Stomach (tissue), 4 donors: ENCODE measurements at regions not wholly inside any gene's neighbourhood (a gene's known extent, or its start where the extent isn't known, plus 50 kb on each side); places are given as distances from the start of the nearest gene placed in this dataset.

ENCODE experiments used
- EP300 ChIP-seq: sonication (generic); formaldehyde crosslinking; IDR thresholded peaks from one replicate; pipeline ENCODE4 v1.6.1; 2017; ENCODE audit warnings: antibody characterized with exemption
- POLR2A ChIP-seq, 4 donors: fragments of 450-650 bp; IDR thresholded peaks; one replicate each; pipeline ENCODE4 v1.6.1; 2016; ENCODE audit warnings: antibody characterized with exemption in 4 of 4, control low read depth in 2 of 4, mild to moderate bottlenecking in 1 of 4, moderate library complexity in 1 of 4
- POLR2AphosphoS5 ChIP-seq, 3 donors: sonication (generic); formaldehyde crosslinking; IDR thresholded peaks; one replicate each; pipeline ENCODE4 v1.6.1; 2016; ENCODE audit warnings: antibody characterized with exemption in 3 of 3
- TF ChIP-seq, protein P1 (sequence below), 7 experiments: fragments of 450-650 bp in 4 of 7; fragments of 200-600 bp in 3 of 7; sonication (generic) in 3 of 7; IDR thresholded peaks; one replicate each; pipeline ENCODE4 v1.5.1; 2016 to 2019; ENCODE audit warnings: antibody characterized with exemption in 7 of 7, control low read depth in 2 of 7, mild to moderate bottlenecking in 1 of 7

DNA sequence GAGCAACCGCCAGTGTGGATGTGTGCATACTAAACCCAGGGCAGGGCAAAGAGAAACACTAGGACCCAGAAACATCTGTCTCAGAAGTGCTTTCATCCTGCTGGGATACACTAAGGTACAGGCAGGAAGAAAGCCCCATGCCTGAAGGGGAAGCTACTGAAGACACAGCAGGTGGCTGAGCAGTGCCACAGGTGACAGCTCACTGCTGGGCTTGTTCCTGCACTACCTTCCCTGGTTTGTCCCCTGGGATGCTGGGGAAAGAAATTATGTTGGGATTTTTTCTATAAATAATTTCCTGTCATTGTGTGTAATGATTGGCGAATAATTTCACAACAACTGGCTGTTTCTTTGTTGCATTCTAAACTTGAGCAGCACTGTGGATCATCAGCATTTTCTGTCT is 245.3 kb upstream of the RAB4A start:
- TF ChIP-seq EP300 = no peak
- TF ChIP-seq POLR2A (IDR thresholded peaks at IDR 0.05) = no peak
- TF ChIP-seq, protein P1, sequence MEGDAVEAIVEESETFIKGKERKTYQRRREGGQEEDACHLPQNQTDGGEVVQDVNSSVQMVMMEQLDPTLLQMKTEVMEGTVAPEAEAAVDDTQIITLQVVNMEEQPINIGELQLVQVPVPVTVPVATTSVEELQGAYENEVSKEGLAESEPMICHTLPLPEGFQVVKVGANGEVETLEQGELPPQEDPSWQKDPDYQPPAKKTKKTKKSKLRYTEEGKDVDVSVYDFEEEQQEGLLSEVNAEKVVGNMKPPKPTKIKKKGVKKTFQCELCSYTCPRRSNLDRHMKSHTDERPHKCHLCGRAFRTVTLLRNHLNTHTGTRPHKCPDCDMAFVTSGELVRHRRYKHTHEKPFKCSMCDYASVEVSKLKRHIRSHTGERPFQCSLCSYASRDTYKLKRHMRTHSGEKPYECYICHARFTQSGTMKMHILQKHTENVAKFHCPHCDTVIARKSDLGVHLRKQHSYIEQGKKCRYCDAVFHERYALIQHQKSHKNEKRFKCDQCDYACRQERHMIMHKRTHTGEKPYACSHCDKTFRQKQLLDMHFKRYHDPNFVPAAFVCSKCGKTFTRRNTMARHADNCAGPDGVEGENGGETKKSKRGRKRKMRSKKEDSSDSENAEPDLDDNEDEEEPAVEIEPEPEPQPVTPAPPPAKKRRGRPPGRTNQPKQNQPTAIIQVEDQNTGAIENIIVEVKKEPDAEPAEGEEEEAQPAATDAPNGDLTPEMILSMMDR (IDR thresholded peaks at IDR 0.05) = no peak
- no peak for TF ChIP-seq POLR2AphosphoS5 (IDR thresholded peaks at IDR 0.05)
